WTC11 (cell line): ENCODE measurements at regions not wholly inside any gene's neighbourhood (a gene's known extent, or its start where the extent isn't known, plus 50 kb on each side); places are given as distances from the start of the nearest gene placed in this dataset.

Source experiments
- ATAC-seq: fragments of 200-7000 bp; cut with Tn5 transposase; 2 replicates; pipeline ENCODE4 v1.10.0; 2021; ENCODE audit warnings: mild to moderate bottlenecking, moderate library complexity
- CTCF ChIA-PET: fragments of 300-600 bp; sonication (Branson Sonifier 250); formaldehyde crosslinking; loops from one replicate; lab custom pipeline; 2021; ENCODE audit warnings: antibody characterized with exemption; lab: Charles Lee
- POLR2A ChIA-PET: fragments of 350-600 bp; sonication (Branson Sonifier 250); formaldehyde crosslinking; loops from one replicate; lab custom pipeline; 2021; ENCODE audit warnings: antibody characterized with exemption; lab: Charles Lee
- DNase-seq: peaks from one replicate; pipeline ENCODE4 v3.0.0; 2021; ENCODE audit warnings: low spot score
- H3K27ac Mint-ChIP-seq: 2 replicates; pipeline ENCODE4 v1.8.0; 2021; ENCODE audit warnings: mixed read lengths
- H3K27me3 Mint-ChIP-seq: 2 replicates; pipeline ENCODE4 v1.8.0; 2021; ENCODE audit warnings: low read depth, mild to moderate bottlenecking, moderate library complexity, mixed read lengths
- H3K36me3 Mint-ChIP-seq: 2 replicates; pipeline ENCODE4 v1.8.0; 2021; ENCODE audit warnings: mixed read lengths
- H3K4me1 Mint-ChIP-seq: 2 replicates; pipeline ENCODE4 v1.8.0; 2022; ENCODE audit warnings: mixed read lengths
- H3K4me3 Mint-ChIP-seq: 2 replicates; pipeline ENCODE4 v1.8.0; 2021; ENCODE audit warnings: mild to moderate bottlenecking, moderate library complexity, mixed read lengths
- H3K9me3 Mint-ChIP-seq: 2 replicates; pipeline ENCODE4 v1.8.0; 2021; ENCODE audit warnings: mixed read lengths
- AFF4 ChIP-seq: sonication (generic); formaldehyde crosslinking; IDR thresholded peaks from 2 replicates; pipeline ENCODE4 v1.8.1; 2023; ENCODE audit warnings: mild to moderate bottlenecking, missing genetic modification reagents, borderline replicate concordance
- ATF1 ChIP-seq: sonication (generic); formaldehyde crosslinking; IDR thresholded peaks from 2 replicates; pipeline ENCODE4 v1.8.1; 2023; ENCODE audit warnings: mild to moderate bottlenecking, moderate library complexity, missing genetic modification reagents
- CDX4 ChIP-seq: fragments of 250-450 bp; sonication (Bioruptor Pico); IDR thresholded peaks from 2 replicates; pipeline ENCODE4 v1.9.0; 2021; ENCODE audit warnings: moderate library complexity, mild to moderate bottlenecking, inconsistent platforms, borderline replicate concordance
- E2F5 ChIP-seq: sonication (generic); formaldehyde crosslinking; IDR thresholded peaks from 2 replicates; pipeline ENCODE4 v1.8.1; 2022; ENCODE audit warnings: mild to moderate bottlenecking, moderate library complexity, missing genetic modification reagents
- FOXK1 ChIP-seq: sonication (generic); formaldehyde crosslinking; IDR thresholded peaks from 2 replicates; pipeline ENCODE4 v1.8.0; 2022; ENCODE audit warnings: mild to moderate bottlenecking, moderate library complexity, missing genetic modification reagents
- FOXP1 ChIP-seq: sonication (generic); formaldehyde crosslinking; IDR thresholded peaks from 2 replicates; pipeline ENCODE4 v1.8.0; 2022; ENCODE audit warnings: missing genetic modification reagents, mild to moderate bottlenecking, moderate library complexity, borderline replicate concordance
- GTF2I ChIP-seq: fragments of 250-450 bp; sonication (Bioruptor Pico); conservative IDR thresholded peaks from 2 replicates; pipeline ENCODE4 v1.4.0; 2021; ENCODE audit warnings: mild to moderate bottlenecking
- IRF1 ChIP-seq: sonication (generic); formaldehyde crosslinking; IDR thresholded peaks from 2 replicates; pipeline ENCODE4 v1.8.0; 2023; ENCODE audit warnings: missing genetic modification reagents
- JAZF1 ChIP-seq: fragments of 250-450 bp; sonication (Bioruptor Pico); IDR thresholded peaks from 2 replicates; pipeline ENCODE4 v1.9.0; 2021; ENCODE audit warnings: moderate library complexity, mild to moderate bottlenecking, inconsistent platforms
- PRDM15 ChIP-seq: sonication (generic); formaldehyde crosslinking; IDR thresholded peaks from 2 replicates; pipeline ENCODE4 v1.8.0; 2022; ENCODE audit warnings: missing genetic modification reagents
- PREB ChIP-seq: sonication (generic); formaldehyde crosslinking; IDR thresholded peaks from 2 replicates; pipeline ENCODE4 v1.8.1; 2022; ENCODE audit warnings: mild to moderate bottlenecking, missing genetic modification reagents, moderate library complexity, borderline replicate concordance
- SP1 ChIP-seq: sonication (generic); formaldehyde crosslinking; conservative IDR thresholded peaks from 2 replicates; pipeline ENCODE4 v1.8.1; 2022; ENCODE audit warnings: missing genetic modification reagents
- TCF7 ChIP-seq: sonication (generic); formaldehyde crosslinking; IDR thresholded peaks from 2 replicates; pipeline ENCODE4 v1.8.0; 2022; ENCODE audit warnings: mild to moderate bottlenecking, low read depth, missing genetic modification reagents, moderate library complexity
- ZMAT4 ChIP-seq: fragments of 250-450 bp; sonication (Bioruptor Pico); IDR thresholded peaks from 2 replicates; pipeline ENCODE4 v1.9.0; 2021; ENCODE audit warnings: mild to moderate bottlenecking
- ZNF232 ChIP-seq: sonication (generic); formaldehyde crosslinking; IDR thresholded peaks from 2 replicates; pipeline ENCODE4 v1.8.0; 2022; ENCODE audit warnings: mild to moderate bottlenecking, missing genetic modification reagents
- ZNF281 ChIP-seq: sonication (generic); formaldehyde crosslinking; IDR thresholded peaks from 2 replicates; pipeline ENCODE4 v1.8.0; 2023; ENCODE audit warnings: mild to moderate bottlenecking, missing genetic modification reagents
- ZNF416 ChIP-seq: fragments of 250-450 bp; sonication (Bioruptor Pico); IDR thresholded peaks from 2 replicates; pipeline ENCODE4 v1.9.0; 2021; ENCODE audit warnings: mild to moderate bottlenecking, inconsistent platforms
- ZNF671 ChIP-seq: fragments of 250-450 bp; sonication (Bioruptor Pico); IDR thresholded peaks from 2 replicates; pipeline ENCODE4 v1.8.0; 2021; ENCODE audit warnings: mild to moderate bottlenecking

GRCh38 chr12:30092983-30093617 is 309.4 kb upstream of the TMTC1 start (continued):
- no peak for TF ChIP-seq ZNF281 (CRISPR knock-in tag)

- DNase-seq (no peak), ATAC-seq (no peak)
- H3K9me3 Mint-ChIP-seq, result no peaks in the 10 kb centered on the region
- TF ChIP-seq GTF2I (no peak), ZNF232 (CRISPR knock-in tag) (no peak), FOXP1 (CRISPR knock-in tag) (no peak), SP1 (no peak), AFF4 (CRISPR knock-in tag) (no peak), PREB (CRISPR knock-in tag) (no peak), FOXK1 (no peak), ZMAT4 (no peak), ATF1 (no peak), ZNF671 (CRISPR knock-in tag) (no peak), ZNF416 (CRISPR knock-in tag) (no peak), JAZF1 (CRISPR knock-in tag) (no peak)
- no peaks in the 10 kb centered on the region for H3K27me3 Mint-ChIP-seq
- CTCF ChIA-PET, result no interaction called here
- peaks cover 2% of the 10 kb centered on the region; the same call in 1 of the 2 replicates for H3K4me1 Mint-ChIP-seq
- no peak overlapping the region for H3K4me3 Mint-ChIP-seq
- H3K36me3 Mint-ChIP-seq, result no peaks in the 10 kb centered on the region
- POLR2A ChIA-PET, result interaction anchor here (0.6 kb wide), 1 partner anchor 1676 kb away, joined by 3 read pairs; no protein-coding TSS in a partner anchor
- no peak overlapping the region for H3K27ac Mint-ChIP-seq
Measured at GRCh38 chr12:30090258-30090657, 306.5 kb upstream of the TMTC1 start.

GRCh38 chr12:30088259-30088995 is 304.7 kb upstream of the TMTC1 start:
- no peak overlapping the region for H3K4me3 Mint-ChIP-seq
- CTCF ChIA-PET, result no interaction called here
- no peak for DNase-seq
- TF ChIP-seq E2F5 (CRISPR knock-in tag) (no peak), TCF7 (CRISPR knock-in tag) (no peak), IRF1 (no peak), PRDM15 (CRISPR knock-in tag) (no peak), CDX4 (CRISPR knock-in tag) (no peak)

More at GRCh38 chr12:30088259-30088995, 304.7 kb upstream of the TMTC1 start:
- H3K4me1 Mint-ChIP-seq, result peaks cover 2% of the 10 kb centered on the region; the same call in 1 of the 2 replicates
- no peaks in the 10 kb centered on the region for H3K27me3 Mint-ChIP-seq
- H3K9me3 Mint-ChIP-seq, result no peaks in the 10 kb centered on the region
- POLR2A ChIA-PET, result no interaction called here
- no peaks in the 10 kb centered on the region for H3K36me3 Mint-ChIP-seq
- no peak overlapping the region for H3K27ac Mint-ChIP-seq
- no peak for ATAC-seq
